ENCODE measurements at regions not wholly inside any gene's neighbourhood (a gene's known extent, or its start where the extent isn't known, plus 50 kb on each side); places are given as distances from the start of the nearest gene placed in this dataset.

DNA sequence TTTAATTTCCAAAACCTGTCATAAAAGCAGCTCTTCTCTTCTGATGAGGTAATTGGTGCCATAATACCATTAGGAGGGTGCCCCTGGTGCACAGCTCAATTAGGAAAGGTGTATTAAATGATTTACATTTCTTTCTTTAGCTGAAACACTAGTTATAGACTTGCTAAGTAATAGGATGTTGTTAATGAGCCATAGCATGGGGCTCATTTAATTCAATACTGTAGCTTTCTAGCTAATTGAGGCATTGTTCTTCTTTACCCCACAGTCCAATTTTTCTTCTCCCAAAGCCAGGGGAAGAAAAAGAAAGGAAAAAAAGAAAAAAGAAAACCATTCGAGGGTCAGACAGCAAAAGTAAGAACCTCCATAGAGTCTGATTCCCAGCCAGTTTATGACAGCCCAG, 164.0 kb upstream of the HES1 start:
- Histone ChIP-seq H2AFZ (ENCODE audit: low read length) (no peak overlapping the region), H3K9ac (ENCODE audit: low read depth, low read length, poor library complexity, severe bottlenecking) (no peak overlapping the region), H3F3A (ENCODE audit: low read depth) (no peaks in the 10 kb centered on the region), H3K4me3 (ENCODE audit: low read length, poor library complexity, severe bottlenecking) (no peak overlapping the region), H3K9me3 (ENCODE audit: insufficient read depth, low read depth, low read length) (no peaks in the 10 kb centered on the region), H3K4me2 (ENCODE audit: low read depth, low read length, poor library complexity, severe bottlenecking) (no peak overlapping the region), H3K9me2 (replicated peaks; ENCODE audit: low read depth, low read length) (no peaks in the 10 kb centered on the region), H3K27me3 (ENCODE audit: insufficient read depth, low read length, poor library complexity, severe bottlenecking) (no peaks in the 10 kb centered on the region), H3K4me1 (ENCODE audit: insufficient read depth, low read length, poor library complexity, severe bottlenecking) (peaks cover 45% of the 10 kb centered on the region), H3K36me3 (ENCODE audit: insufficient read depth, low read length) (no peaks in the 10 kb centered on the region), H4K20me1 (ENCODE audit: insufficient read depth, low read length, poor library complexity, severe bottlenecking) (no peaks in the 10 kb centered on the region), H3K79me2 (ENCODE audit: insufficient read depth, low read length) (no peaks in the 10 kb centered on the region)
- TF ChIP-seq CTCF (conservative IDR thresholded peaks at IDR 0.05; ENCODE audit: low read length) (no peak), EZH2phosphoT487 (IDR thresholded peaks at IDR 0.05; ENCODE audit: borderline replicate concordance) (no peak)

DNA sequence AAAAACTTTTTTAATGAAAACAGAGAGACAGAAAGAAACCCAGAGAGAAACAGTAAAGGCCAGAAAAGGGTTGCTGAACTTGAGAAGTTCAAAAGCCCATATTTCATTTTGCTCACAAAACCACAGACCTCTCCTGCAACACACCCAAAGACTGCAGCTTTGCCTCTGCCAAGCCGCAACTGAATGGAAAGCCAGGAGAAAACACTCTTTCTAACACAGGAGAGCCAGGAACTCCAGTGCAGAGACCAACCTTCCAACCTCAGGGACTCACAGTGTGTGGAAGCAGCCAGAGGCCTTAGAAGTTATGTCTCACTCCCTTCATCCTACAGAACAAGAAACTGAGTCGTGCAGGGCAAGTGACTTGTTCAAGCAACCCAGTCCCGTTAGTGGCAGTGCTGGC, 163.1 kb upstream of the HES1 start:
- H3K79me2 ChIP-seq (ENCODE audit: insufficient read depth, low read length): no peaks in the 10 kb centered on the region
- TF ChIP-seq CTCF (conservative IDR thresholded peaks at IDR 0.05; ENCODE audit: low read length) (no peak), EZH2phosphoT487 (IDR thresholded peaks at IDR 0.05; ENCODE audit: borderline replicate concordance) (no peak)
- H3K4me3 ChIP-seq (ENCODE audit: low read length, poor library complexity, severe bottlenecking): no peak overlapping the region
- no peaks in the 10 kb centered on the region for H3K9me3 ChIP-seq (ENCODE audit: insufficient read depth, low read depth, low read length)
- H3K36me3 ChIP-seq (ENCODE audit: insufficient read depth, low read length): no peaks in the 10 kb centered on the region
- no peak overlapping the region for H2AFZ ChIP-seq (ENCODE audit: low read length)
- no peaks in the 10 kb centered on the region for H4K20me1 ChIP-seq (ENCODE audit: insufficient read depth, low read length, poor library complexity, severe bottlenecking)
- H3K27me3 ChIP-seq (ENCODE audit: insufficient read depth, low read length, poor library complexity, severe bottlenecking): no peaks in the 10 kb centered on the region
- no peaks in the 10 kb centered on the region for H3F3A ChIP-seq (ENCODE audit: low read depth)
- H3K4me2 ChIP-seq (ENCODE audit: low read depth, low read length, poor library complexity, severe bottlenecking): peak overlapping the region; percentile 0
- peaks cover 48% of the 10 kb centered on the region for H3K4me1 ChIP-seq (ENCODE audit: insufficient read depth, low read length, poor library complexity, severe bottlenecking)
- H3K9me2 ChIP-seq (replicated peaks; ENCODE audit: low read depth, low read length): no peaks in the 10 kb centered on the region
- H3K9ac ChIP-seq (ENCODE audit: low read depth, low read length, poor library complexity, severe bottlenecking): no peak overlapping the region

DNA sequence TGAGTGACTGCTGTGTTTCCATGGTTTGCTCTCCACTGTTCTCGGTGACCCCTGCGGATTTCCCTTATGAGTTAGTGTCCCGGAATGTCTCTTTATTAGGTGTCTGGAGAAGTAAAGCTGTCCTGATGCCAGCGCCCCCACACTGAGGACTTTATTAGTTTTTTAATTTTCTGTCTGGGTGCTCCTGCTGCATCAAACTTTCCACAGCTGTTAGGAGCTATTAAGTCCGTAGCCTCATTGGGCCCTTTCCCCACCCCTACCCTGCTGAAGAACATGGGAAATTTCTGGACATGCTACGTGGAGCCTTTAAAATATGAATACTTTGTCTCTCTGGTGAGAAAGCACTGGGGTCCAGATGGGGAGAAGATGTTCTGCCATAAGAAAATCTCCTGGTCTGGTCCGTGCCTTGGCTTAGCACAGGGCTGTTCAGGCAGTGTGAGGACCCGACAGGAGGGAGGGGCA, 161.7 kb upstream of the HES1 start:
- Histone ChIP-seq H2AFZ (ENCODE audit: low read length) (no peak overlapping the region), H3K4me3 (ENCODE audit: low read length, poor library complexity, severe bottlenecking) (no peak overlapping the region), H4K20me1 (ENCODE audit: insufficient read depth, low read length, poor library complexity, severe bottlenecking) (no peaks in the 10 kb centered on the region), H3K4me2 (ENCODE audit: low read depth, low read length, poor library complexity, severe bottlenecking) (no peak overlapping the region), H3K36me3 (ENCODE audit: insufficient read depth, low read length) (no peaks in the 10 kb centered on the region), H3F3A (ENCODE audit: low read depth) (no peaks in the 10 kb centered on the region), H3K79me2 (ENCODE audit: insufficient read depth, low read length) (no peaks in the 10 kb centered on the region), H3K9ac (ENCODE audit: low read depth, low read length, poor library complexity, severe bottlenecking) (no peak overlapping the region), H3K27me3 (ENCODE audit: insufficient read depth, low read length, poor library complexity, severe bottlenecking) (no peaks in the 10 kb centered on the region), H3K9me3 (ENCODE audit: insufficient read depth, low read depth, low read length) (no peaks in the 10 kb centered on the region), H3K9me2 (replicated peaks; ENCODE audit: low read depth, low read length) (no peaks in the 10 kb centered on the region), H3K4me1 (ENCODE audit: insufficient read depth, low read length, poor library complexity, severe bottlenecking) (peaks cover 55% of the 10 kb centered on the region)
- TF ChIP-seq EZH2phosphoT487 (IDR thresholded peaks at IDR 0.05; ENCODE audit: borderline replicate concordance) (no peak), CTCF (conservative IDR thresholded peaks at IDR 0.05; ENCODE audit: low read length) (no peak)
